ENCODE measurements at regions not wholly inside any gene's neighbourhood (a gene's known extent, or its start where the extent isn't known, plus 50 kb on each side); places are given as distances from the start of the nearest gene placed in this dataset.

DNA sequence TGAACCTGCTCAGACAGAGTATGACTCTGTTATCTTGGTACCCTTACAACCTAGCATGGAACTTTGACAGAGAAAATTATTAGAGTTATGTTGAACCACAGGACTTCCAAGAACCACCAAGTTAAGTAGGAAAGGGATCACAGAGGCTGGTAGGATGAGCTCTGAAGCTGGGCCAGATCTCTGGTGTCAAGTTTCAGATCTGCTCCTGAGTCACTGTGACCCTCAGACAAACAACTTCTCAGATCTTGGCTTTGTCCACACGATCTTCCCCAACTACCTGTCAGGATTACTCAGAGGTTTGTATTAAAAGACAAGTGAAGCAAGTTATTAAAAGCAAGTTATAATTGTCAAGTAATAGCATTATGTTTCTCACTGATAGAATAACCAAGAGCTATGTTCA, 189.0 kb downstream of the SEC61B start:
- TF ChIP-seq GATA2 (IDR thresholded peaks at IDR 0.05; ENCODE audit: low read depth, low read length) (no peak), GATA3 (IDR thresholded peaks at IDR 0.05; ENCODE audit: low read depth, low read length) (no peak)

DNA sequence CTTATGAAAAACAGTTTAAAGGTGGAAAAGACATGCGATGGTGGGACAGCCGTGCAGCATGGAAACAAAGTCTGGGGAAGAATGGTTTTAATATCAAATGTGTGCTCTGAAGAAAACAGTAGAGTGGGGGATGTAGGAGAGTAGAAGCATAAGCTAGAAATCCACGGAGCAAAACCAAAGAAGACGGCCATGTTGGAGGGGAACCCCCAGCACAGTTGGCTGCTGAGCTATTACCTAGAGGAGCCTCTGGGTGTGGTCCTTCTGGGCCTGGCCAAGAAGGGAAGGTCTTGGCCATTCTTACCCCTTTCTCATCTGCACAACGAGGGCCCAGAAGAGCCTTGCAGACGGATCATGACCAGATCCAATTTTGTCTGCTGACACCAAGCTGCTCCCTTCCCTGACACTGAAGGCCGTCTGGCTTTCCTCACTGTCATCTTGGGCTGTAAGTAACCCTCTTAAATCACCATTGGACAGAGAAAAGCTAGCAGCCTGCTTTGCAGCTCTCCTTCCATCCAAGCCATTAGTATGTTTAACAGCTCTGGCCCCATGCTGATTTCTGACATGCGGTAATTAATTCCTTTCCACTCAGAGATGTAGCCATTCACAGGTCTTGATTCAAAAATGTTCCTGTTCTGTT, 189.5 kb downstream of the SEC61B start:
- TF ChIP-seq GATA2 (IDR thresholded peaks at IDR 0.05; ENCODE audit: low read depth, low read length) (no peak), GATA3 (IDR thresholded peaks at IDR 0.05; ENCODE audit: low read depth, low read length) (no peak)

DNA sequence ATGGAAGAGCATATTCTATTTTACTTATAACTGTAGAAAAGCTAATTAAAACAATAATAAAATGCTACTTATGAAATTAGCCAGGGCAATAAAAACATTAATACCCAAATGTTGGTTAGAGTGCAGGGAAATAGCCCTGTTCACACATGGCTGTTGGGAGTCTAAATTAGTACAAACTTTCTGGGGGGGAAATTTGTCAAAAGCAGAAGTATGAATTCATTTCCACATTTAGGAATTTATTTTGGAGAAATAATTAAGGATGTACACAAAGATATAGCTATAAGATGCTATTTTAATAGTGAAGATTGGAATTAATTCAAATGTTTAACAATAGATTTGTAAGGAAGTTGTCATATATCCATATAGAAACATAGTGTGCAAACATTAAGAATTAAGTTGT, 190.5 kb downstream of the SEC61B start:
- TF ChIP-seq GATA2 (IDR thresholded peaks at IDR 0.05; ENCODE audit: low read depth, low read length) (no peak), GATA3 (IDR thresholded peaks at IDR 0.05; ENCODE audit: low read depth, low read length) (no peak)

DNA sequence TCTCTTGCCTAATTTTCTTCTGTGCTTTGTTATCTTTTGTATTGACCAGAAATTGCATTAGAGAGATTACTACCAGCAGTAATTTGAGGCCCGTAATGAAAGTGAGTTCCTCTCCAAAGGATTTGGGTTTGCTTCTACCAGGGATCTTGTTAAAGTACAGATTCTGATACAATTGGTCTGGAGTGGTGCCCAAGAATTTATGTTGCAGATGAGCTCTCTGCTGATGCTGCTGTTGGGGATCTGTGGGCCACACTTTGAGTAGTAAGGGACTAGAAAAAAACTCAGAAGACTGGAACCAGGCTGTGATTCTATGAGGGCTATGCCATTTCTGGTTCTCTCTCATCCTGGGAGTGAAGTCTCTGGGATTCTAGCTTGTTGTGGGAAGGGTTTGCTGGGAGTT, 192.2 kb downstream of the SEC61B start:
- TF ChIP-seq GATA2 (IDR thresholded peaks at IDR 0.05; ENCODE audit: low read depth, low read length) = no peak
- no peak for TF ChIP-seq GATA3 (IDR thresholded peaks at IDR 0.05; ENCODE audit: low read depth, low read length)

DNA sequence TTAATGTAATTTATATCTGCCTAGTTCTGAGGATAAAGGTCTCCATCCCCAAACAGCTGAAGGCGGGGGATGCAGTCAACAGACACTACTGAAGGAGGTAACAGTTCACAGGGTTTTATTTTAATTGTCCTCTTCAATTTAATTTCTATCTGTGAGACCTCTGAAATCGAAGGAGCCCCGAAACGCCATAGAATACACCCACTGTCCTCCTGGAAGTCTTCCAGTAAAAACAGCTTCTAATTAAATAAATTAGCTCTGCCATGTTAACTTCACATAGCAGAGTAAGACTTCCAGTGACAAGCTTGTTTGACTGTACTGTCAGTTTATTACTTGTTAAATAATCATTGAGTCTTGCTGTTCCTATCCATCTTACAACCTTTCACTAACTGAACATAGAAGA, 193.5 kb downstream of the SEC61B start:
- TF ChIP-seq GATA2 (IDR thresholded peaks at IDR 0.05; ENCODE audit: low read depth, low read length) = no peak
- TF ChIP-seq GATA3 (IDR thresholded peaks at IDR 0.05; ENCODE audit: low read depth, low read length) = no peak

DNA sequence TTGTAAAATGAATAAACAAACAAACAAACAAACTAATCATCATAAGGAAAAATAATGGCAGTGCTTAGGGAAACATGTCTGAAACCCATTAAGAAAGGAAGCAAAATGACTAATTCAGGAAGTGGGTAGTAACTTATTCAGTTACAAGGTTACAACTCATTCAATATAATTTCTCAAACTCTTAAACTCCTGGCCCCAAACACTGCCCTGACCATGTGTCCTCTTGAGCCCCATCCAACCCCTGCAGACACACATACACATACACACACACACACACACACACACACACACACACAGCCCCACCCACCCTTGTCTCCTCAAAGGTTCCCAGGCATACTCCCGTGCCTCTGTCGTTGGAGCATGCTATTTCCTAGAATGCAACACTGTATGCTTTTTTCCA, 193.9 kb downstream of the SEC61B start:
- TF ChIP-seq GATA3 (IDR thresholded peaks at IDR 0.05; ENCODE audit: low read depth, low read length) (no peak), GATA2 (IDR thresholded peaks at IDR 0.05; ENCODE audit: low read depth, low read length) (no peak)

DNA sequence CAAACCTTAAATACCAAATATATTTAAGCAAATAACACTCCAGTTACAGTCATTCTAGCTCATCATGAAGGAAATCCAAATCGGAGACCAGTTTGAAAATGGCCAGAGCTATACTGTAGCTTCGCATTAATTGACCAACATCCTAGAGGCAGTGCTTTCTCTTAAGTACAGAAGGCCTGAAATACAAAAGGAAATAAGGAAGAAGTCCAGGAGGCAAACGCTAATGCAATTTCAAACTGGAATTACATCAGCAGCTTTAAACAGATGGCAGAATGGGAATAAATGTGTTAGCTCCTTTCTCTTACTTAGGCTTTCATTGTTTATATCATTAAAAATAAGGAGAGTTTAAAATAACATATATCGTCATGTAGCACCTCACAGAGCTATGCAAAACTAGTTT, 197.0 kb downstream of the SEC61B start:
- TF ChIP-seq GATA2 (IDR thresholded peaks at IDR 0.05; ENCODE audit: low read depth, low read length) (0 out of 2 replicates have a peak, but pooled peaks have one; percentile 4), GATA3 (IDR thresholded peaks at IDR 0.05; ENCODE audit: low read depth, low read length) (no peak; the same call in 1 of the 2 replicates)

DNA sequence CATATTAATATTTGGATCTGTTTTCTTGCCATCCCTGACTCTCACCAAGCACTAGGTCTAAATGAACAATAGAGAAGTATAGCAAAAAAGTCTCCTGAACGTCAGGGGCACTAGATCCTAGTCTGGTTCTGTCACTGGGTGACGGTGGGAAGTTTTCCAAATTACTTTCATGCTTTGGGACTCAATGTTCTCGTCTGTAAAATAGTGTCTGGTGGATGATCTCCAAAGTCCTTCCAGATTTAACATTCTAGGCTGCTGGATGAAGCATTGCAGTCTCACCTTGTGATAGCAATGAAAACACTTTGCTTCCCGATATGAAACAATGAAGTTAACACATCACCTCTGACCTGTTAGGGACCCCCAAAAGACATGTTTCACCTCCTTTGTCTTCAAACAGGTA, 199.3 kb downstream of the SEC61B start:
- TF ChIP-seq GATA2 (IDR thresholded peaks at IDR 0.05; ENCODE audit: low read depth, low read length) = no peak
- TF ChIP-seq GATA3 (IDR thresholded peaks at IDR 0.05; ENCODE audit: low read depth, low read length) = no peak

DNA sequence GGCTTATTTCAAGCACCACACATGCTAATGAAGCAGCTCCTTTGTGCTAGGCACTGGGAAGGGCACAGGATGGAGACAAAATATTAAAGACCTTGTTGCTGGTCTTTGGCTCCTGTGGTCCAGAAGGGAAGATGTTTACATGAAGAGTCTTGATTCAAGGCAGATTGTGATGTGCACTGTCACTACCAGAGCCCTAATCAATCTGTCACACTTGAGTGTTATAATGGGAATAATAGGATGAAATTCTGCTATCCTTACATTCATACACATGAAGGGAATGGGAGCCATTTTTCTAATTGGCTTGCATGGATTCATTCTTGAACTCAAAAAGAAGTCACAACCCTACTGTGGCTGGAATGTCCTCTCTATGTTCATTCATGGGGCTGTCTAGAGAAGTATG, 203.0 kb downstream of the SEC61B start:
- TF ChIP-seq GATA3 (IDR thresholded peaks at IDR 0.05; ENCODE audit: low read depth, low read length) = no peak
- TF ChIP-seq GATA2 (IDR thresholded peaks at IDR 0.05; ENCODE audit: low read depth, low read length) = no peak

DNA sequence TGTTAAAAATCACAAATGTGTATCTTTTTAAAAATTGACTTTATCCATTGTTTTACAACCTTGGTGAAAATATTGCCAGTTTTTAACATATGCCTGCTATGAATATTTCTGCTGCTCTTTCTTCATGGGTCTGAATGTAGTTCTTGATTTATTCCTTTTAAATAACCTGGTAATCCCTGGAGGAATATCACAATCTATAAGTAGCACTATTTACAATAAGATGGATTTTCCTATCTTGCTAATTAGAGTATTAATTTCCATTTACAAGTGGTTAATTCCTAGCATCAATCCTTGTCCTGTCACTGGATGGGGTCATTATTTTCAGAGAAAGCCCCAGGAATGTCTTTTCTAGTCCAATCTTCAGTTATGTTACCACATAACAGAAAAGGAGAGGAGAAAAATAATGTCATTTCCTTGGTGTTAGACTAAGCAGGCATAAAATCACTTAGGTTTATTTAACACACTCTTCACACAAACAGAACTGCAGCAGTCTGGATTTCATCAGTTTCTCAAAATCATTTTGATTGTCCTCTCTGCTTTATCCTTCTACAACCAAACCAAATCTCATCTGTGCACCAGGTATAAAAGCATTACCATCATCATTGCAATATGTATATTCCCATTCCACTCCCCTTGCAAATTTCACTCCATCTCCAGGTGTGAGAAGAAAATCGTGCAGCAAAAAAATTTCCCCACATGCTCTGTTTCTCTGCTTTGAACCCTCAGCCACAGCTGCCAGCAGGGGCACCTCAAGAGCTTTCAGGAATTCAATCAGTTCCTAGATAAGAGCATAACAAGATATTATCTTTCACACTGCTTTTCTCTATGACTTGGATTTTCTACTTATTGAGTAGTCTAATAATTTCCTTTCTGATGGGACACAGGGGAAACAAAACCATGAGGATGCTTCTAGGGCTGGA, 204.1 kb downstream of the SEC61B start:
- peak; percentile 36; the same call in 1 of the 2 replicates for TF ChIP-seq GATA2 (IDR thresholded peaks at IDR 0.05; ENCODE audit: low read depth, low read length)
- no peak for TF ChIP-seq GATA3 (IDR thresholded peaks at IDR 0.05; ENCODE audit: low read depth, low read length)

DNA sequence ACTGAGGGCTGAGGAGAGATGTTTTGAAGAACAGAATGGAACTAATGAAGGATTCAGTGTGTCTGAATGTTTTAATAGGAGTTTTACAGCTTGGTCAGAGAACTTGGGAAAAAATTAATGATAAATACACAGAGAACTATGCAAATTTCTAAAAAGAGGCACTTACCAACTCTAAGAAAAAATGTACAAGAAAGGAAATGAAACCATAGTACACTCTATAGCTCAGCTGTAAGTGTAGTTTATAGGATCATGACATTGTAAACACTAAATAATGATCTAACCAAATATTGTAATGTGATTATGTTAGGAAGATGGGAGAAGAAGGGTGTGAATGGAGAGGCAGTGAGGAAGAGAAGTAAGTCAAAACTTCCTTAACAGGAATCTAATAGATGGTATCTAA, 205.2 kb downstream of the SEC61B start:
- TF ChIP-seq GATA3 (IDR thresholded peaks at IDR 0.05; ENCODE audit: low read depth, low read length) (no peak), GATA2 (IDR thresholded peaks at IDR 0.05; ENCODE audit: low read depth, low read length) (no peak)

DNA sequence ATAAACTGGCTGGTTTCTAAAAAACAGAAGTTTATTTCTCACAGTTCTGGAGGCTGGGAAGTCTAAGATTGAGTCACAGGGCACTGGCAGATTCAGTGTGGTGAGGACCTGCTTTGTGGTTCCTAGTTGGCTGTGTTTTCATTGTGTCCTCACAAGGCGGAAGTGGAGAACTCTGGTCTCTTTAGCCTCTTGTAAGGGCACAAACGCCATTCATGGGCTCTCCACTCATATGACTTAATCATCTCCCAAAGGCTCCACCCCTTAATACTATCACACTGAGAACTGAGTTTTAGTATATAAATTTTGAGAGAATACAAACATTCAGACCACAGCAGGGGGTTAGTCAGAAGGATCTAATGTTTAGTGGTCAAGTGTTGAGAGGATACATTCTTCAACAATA, 208.2 kb downstream of the SEC61B start:
- no peak for TF ChIP-seq GATA3 (IDR thresholded peaks at IDR 0.05; ENCODE audit: low read depth, low read length)
- TF ChIP-seq GATA2 (IDR thresholded peaks at IDR 0.05; ENCODE audit: low read depth, low read length) = no peak

DNA sequence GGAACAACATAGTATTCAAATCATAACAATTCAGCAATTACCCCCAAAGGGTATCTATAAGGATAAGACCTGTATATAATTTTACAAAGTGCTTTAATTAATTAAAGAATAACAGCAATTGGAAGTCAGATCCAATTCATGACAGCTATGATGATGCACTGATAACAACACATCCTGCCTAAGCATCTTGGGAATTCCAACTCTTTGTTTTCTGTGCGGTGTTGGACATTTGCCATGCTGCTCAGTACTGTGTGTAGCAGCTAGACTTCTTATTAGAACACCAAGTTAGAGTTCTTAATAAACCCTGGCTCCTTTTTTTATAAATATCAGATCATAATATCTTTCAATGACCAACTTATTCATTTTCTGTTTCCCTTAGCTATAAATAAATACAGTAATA, 209.0 kb downstream of the SEC61B start:
- TF ChIP-seq GATA2 (IDR thresholded peaks at IDR 0.05; ENCODE audit: low read depth, low read length) (no peak), GATA3 (IDR thresholded peaks at IDR 0.05; ENCODE audit: low read depth, low read length) (no peak)

DNA sequence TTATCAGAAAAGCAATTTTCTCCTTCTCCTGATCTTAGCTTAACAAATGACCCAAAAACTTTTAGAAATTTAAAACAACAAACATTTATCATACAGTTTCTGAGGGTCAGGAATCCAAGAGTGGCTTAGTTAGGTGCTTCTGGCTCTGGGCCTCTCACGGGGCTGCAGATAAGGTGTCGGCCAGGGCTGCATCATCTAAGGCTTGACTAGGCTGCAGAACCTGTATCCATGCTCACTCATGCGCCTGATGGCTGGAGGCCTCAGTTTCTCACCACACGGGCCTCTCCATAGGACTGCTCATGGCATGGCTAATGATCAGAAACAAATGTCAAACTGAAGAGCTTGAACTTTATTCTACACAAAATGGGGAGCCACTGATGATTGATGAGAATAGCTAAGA, 210.0 kb downstream of the SEC61B start:
- TF ChIP-seq GATA2 (IDR thresholded peaks at IDR 0.05; ENCODE audit: low read depth, low read length) (no peak), GATA3 (IDR thresholded peaks at IDR 0.05; ENCODE audit: low read depth, low read length) (no peak)

DNA sequence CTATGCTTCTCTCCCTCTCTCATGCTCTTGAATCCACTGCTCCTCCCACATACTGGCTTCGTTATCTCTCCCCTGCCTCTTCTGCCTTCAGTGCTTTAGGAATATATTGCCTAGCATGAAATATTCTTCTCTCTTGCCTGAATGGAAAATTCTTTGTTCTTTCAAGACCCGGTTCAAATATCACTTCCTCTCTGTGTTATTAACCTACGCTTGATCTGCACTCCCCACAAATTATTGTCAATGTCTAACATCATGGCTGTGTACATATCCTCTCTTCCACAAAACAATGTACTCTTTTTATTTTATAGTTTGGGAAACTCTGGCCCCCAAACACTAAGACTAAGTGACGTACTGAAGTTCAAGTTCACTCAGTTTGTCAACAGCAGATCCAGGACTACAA, 211.0 kb downstream of the SEC61B start:
- TF ChIP-seq GATA3 (IDR thresholded peaks at IDR 0.05; ENCODE audit: low read depth, low read length) (no peak), GATA2 (IDR thresholded peaks at IDR 0.05; ENCODE audit: low read depth, low read length) (no peak)
